ENCODE measurements at regions not wholly inside any gene's neighbourhood (a gene's known extent, or its start where the extent isn't known, plus 50 kb on each side); places are given as distances from the start of the nearest gene placed in this dataset.

GRCh38 chr15:94008104-94009074, 223.0 kb upstream of the MCTP2 start:
- no peaks in the 10 kb centered on the region for H3K36me3 Mint-ChIP-seq (ENCODE audit: low read depth)
- H3K4me1 Mint-ChIP-seq (ENCODE audit: low read depth), result peaks cover 11% of the 10 kb centered on the region
- H3K27me3 Mint-ChIP-seq (ENCODE audit: insufficient read depth), result peaks cover 2% of the 10 kb centered on the region
- no peak overlapping the region for H3K4me3 Mint-ChIP-seq
- no peak overlapping the region for H3K27ac Mint-ChIP-seq
- H3K9me3 Mint-ChIP-seq, result no peaks in the 10 kb centered on the region
- DNase-seq (ENCODE audit: low spot score), result no peak
- intact Hi-C loops (cut with micrococcal nuclease), result no loop called here

GRCh38 chr15:94004697-94005096, 226.7 kb upstream of the MCTP2 start:
- H3K9me3 Mint-ChIP-seq, result no peaks in the 10 kb centered on the region
- no peaks in the 10 kb centered on the region for H3K36me3 Mint-ChIP-seq (ENCODE audit: low read depth)
- no peak for DNase-seq (ENCODE audit: low spot score)
- intact Hi-C loops (cut with micrococcal nuclease), result no loop called here
- H3K4me3 Mint-ChIP-seq, result no peak overlapping the region
- peaks cover 9% of the 10 kb centered on the region for H3K27me3 Mint-ChIP-seq (ENCODE audit: insufficient read depth)
- no peaks in the 10 kb centered on the region for H3K4me1 Mint-ChIP-seq (ENCODE audit: low read depth)
- no peak overlapping the region for H3K27ac Mint-ChIP-seq

- peaks cover 17% of the 10 kb centered on the region for H3K27me3 Mint-ChIP-seq (ENCODE audit: insufficient read depth)
- H3K9me3 Mint-ChIP-seq, result no peaks in the 10 kb centered on the region
- no peak overlapping the region for H3K4me3 Mint-ChIP-seq
- DNase-seq (ENCODE audit: low spot score), result no peak
- H3K27ac Mint-ChIP-seq, result no peak overlapping the region
- H3K4me1 Mint-ChIP-seq (ENCODE audit: low read depth), result no peaks in the 10 kb centered on the region
- intact Hi-C loops (cut with micrococcal nuclease), result no loop called here
- no peaks in the 10 kb centered on the region for H3K36me3 Mint-ChIP-seq (ENCODE audit: low read depth)
Observed at GRCh38 chr15:94002041-94002440, 229.3 kb upstream of the MCTP2 start.

GRCh38 chr15:94001255-94001801, 230.0 kb upstream of the MCTP2 start:
- intact Hi-C loops (cut with micrococcal nuclease), result no loop called here
- Mint-ChIP-seq H3K9me3 (no peaks in the 10 kb centered on the region), H3K4me3 (no peak overlapping the region), H3K4me1 (ENCODE audit: low read depth) (no peaks in the 10 kb centered on the region), H3K36me3 (ENCODE audit: low read depth) (no peaks in the 10 kb centered on the region), H3K27me3 (ENCODE audit: insufficient read depth) (peaks cover 17% of the 10 kb centered on the region), H3K27ac (no peak overlapping the region)
- no peak for DNase-seq (ENCODE audit: low spot score)

GRCh38 chr15:94000606-94001005, 230.8 kb upstream of the MCTP2 start:
- no peaks in the 10 kb centered on the region for H3K9me3 Mint-ChIP-seq
- DNase-seq (ENCODE audit: low spot score), result no peak
- H3K4me1 Mint-ChIP-seq (ENCODE audit: low read depth), result no peaks in the 10 kb centered on the region
- H3K4me3 Mint-ChIP-seq, result no peak overlapping the region
- H3K27me3 Mint-ChIP-seq (ENCODE audit: insufficient read depth), result peaks cover 18% of the 10 kb centered on the region
- intact Hi-C loops (cut with micrococcal nuclease), result no loop called here
- no peaks in the 10 kb centered on the region for H3K36me3 Mint-ChIP-seq (ENCODE audit: low read depth)
- no peak overlapping the region for H3K27ac Mint-ChIP-seq

- no peaks in the 10 kb centered on the region for H3K9me3 Mint-ChIP-seq
- H3K27ac Mint-ChIP-seq, result no peak overlapping the region
- no peak for DNase-seq (ENCODE audit: low spot score)
- no peak overlapping the region for H3K4me3 Mint-ChIP-seq
- peaks cover 20% of the 10 kb centered on the region for H3K27me3 Mint-ChIP-seq (ENCODE audit: insufficient read depth)
- no peaks in the 10 kb centered on the region for H3K36me3 Mint-ChIP-seq (ENCODE audit: low read depth)
- intact Hi-C loops (cut with micrococcal nuclease), result loop anchor here (1.0 to 10.0 kb wide), 4 partner anchors 62 to 965 kb away; no protein-coding TSS in a partner anchor
- H3K4me1 Mint-ChIP-seq (ENCODE audit: low read depth), result no peaks in the 10 kb centered on the region
Observed at GRCh38 chr15:93997071-93997658, 234.2 kb upstream of the MCTP2 start.

- peaks cover 1% of the 10 kb centered on the region for H3K27me3 Mint-ChIP-seq (ENCODE audit: insufficient read depth)
- no peak for DNase-seq (ENCODE audit: low spot score)
- no peak overlapping the region for H3K27ac Mint-ChIP-seq
- no peaks in the 10 kb centered on the region for H3K36me3 Mint-ChIP-seq (ENCODE audit: low read depth)
- intact Hi-C loops (cut with micrococcal nuclease), result no loop called here
- H3K4me1 Mint-ChIP-seq (ENCODE audit: low read depth), result peaks cover 22% of the 10 kb centered on the region
- H3K9me3 Mint-ChIP-seq, result no peaks in the 10 kb centered on the region
- no peak overlapping the region for H3K4me3 Mint-ChIP-seq
Observed at GRCh38 chr15:93989440-93989998, 241.8 kb upstream of the MCTP2 start.

GRCh38 chr15:93987068-93987467, 244.3 kb upstream of the MCTP2 start:
- Mint-ChIP-seq H3K36me3 (ENCODE audit: low read depth) (no peaks in the 10 kb centered on the region), H3K4me3 (no peak overlapping the region), H3K27me3 (ENCODE audit: insufficient read depth) (peaks cover 7% of the 10 kb centered on the region), H3K9me3 (no peaks in the 10 kb centered on the region), H3K27ac (no peak overlapping the region), H3K4me1 (ENCODE audit: low read depth) (peaks cover 22% of the 10 kb centered on the region)
- peak; percentile 23 for DNase-seq (ENCODE audit: low spot score)
- intact Hi-C loops (cut with micrococcal nuclease), result no loop called here

GRCh38 chr15:93986400-93986984, 244.9 kb upstream of the MCTP2 start:
- H3K27me3 Mint-ChIP-seq (ENCODE audit: insufficient read depth), result peaks cover 7% of the 10 kb centered on the region

GRCh38 chr15:93985925-93986324, 245.4 kb upstream of the MCTP2 start:
- H3K36me3 Mint-ChIP-seq (ENCODE audit: low read depth), result no peaks in the 10 kb centered on the region
- DNase-seq (ENCODE audit: low spot score), result no peak
- H3K27me3 Mint-ChIP-seq (ENCODE audit: insufficient read depth), result peaks cover 7% of the 10 kb centered on the region
- H3K9me3 Mint-ChIP-seq, result no peaks in the 10 kb centered on the region
- peaks cover 22% of the 10 kb centered on the region for H3K4me1 Mint-ChIP-seq (ENCODE audit: low read depth)
- H3K27ac Mint-ChIP-seq, result no peak overlapping the region
- intact Hi-C loops (cut with micrococcal nuclease), result no loop called here
- no peak overlapping the region for H3K4me3 Mint-ChIP-seq

More at GRCh38 chr15:93986400-93986984, 244.9 kb upstream of the MCTP2 start:
- intact Hi-C loops (cut with micrococcal nuclease), result no loop called here
- peaks cover 22% of the 10 kb centered on the region for H3K4me1 Mint-ChIP-seq (ENCODE audit: low read depth)
- no peaks in the 10 kb centered on the region for H3K9me3 Mint-ChIP-seq
- no peak overlapping the region for H3K4me3 Mint-ChIP-seq
- DNase-seq (ENCODE audit: low spot score), result no peak
- no peak overlapping the region for H3K27ac Mint-ChIP-seq
- H3K36me3 Mint-ChIP-seq (ENCODE audit: low read depth), result no peaks in the 10 kb centered on the region

GRCh38 chr15:93985176-93985575, 246.2 kb upstream of the MCTP2 start:
- H3K4me1 Mint-ChIP-seq (ENCODE audit: low read depth), result peaks cover 22% of the 10 kb centered on the region
- peaks cover 7% of the 10 kb centered on the region for H3K27me3 Mint-ChIP-seq (ENCODE audit: insufficient read depth)
- no peaks in the 10 kb centered on the region for H3K9me3 Mint-ChIP-seq
- no peak overlapping the region for H3K27ac Mint-ChIP-seq
- intact Hi-C loops (cut with micrococcal nuclease), result no loop called here
- DNase-seq (ENCODE audit: low spot score), result no peak
- no peak overlapping the region for H3K4me3 Mint-ChIP-seq
- no peaks in the 10 kb centered on the region for H3K36me3 Mint-ChIP-seq (ENCODE audit: low read depth)

GRCh38 chr15:93983526-93983925, 247.8 kb upstream of the MCTP2 start:
- H3K4me3 Mint-ChIP-seq, result no peak overlapping the region

More at GRCh38 chr15:93983526-93983925, 247.8 kb upstream of the MCTP2 start:
- H3K4me1 Mint-ChIP-seq (ENCODE audit: low read depth), result peaks cover 22% of the 10 kb centered on the region
- H3K27me3 Mint-ChIP-seq (ENCODE audit: insufficient read depth), result peaks cover 7% of the 10 kb centered on the region
- DNase-seq (ENCODE audit: low spot score), result no peak
- intact Hi-C loops (cut with micrococcal nuclease), result no loop called here
- H3K36me3 Mint-ChIP-seq (ENCODE audit: low read depth), result no peaks in the 10 kb centered on the region
- H3K9me3 Mint-ChIP-seq, result no peaks in the 10 kb centered on the region
- no peak overlapping the region for H3K27ac Mint-ChIP-seq

Data from activated T-helper 1 cell treated with anti-CD3 and anti-CD28 coated beads, Interleukin-12 subunit alpha, Interleukin-12 subunit beta, Interleukin-2, Interleukin-4 antibody, amounts not matched to agents 30 ng/mL and 10 ng/mL and 1 ng/mL, durations not matched to agents 14 hours and 24 hours and 36 hours (primary cell).